ENCODE measurements at regions not wholly inside any gene's neighbourhood (a gene's known extent, or its start where the extent isn't known, plus 50 kb on each side); places are given as distances from the start of the nearest gene placed in this dataset.

GRCh38 chr4:28918871-28919270, 1801.3 kb upstream of the PCDH7 start:
- no peak for ATAC-seq
- intact Hi-C loops (cut with micrococcal nuclease; ENCODE audit: unreplicated experiment), result no loop called here
- POLR2A ChIA-PET, result no interaction called here

DNA sequence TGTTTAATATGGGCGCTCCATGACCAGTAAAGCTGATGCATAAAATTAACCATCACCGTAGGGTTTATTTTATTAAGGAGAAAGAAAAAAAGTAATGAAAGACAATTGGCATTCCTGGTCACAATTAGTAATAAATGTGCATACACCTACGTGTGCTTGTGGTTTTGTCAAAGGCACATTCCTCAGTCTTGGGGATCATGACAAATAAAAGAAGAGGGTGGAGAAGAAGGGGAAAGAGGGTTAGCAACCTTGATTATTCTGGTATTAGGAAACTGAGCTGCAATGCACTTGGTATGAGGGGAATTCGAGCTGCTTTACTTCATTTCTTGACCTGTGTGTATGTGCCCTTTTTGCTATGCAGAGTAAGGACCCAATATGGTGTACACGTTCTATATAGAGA, 1798.3 kb upstream of the PCDH7 start:
- Histone ChIP-seq H3K27ac (ENCODE audit: low read length) (no peak overlapping the region), H3K4me3 (ENCODE audit: low read depth in 2 of 2, low read length in 2 of 2) (no peak overlapping the region), H3K27me3 (ENCODE audit: control insufficient read depth, insufficient read depth, low read length) (no peaks in the 10 kb centered on the region), H3K4me1 (ENCODE audit: control insufficient read depth, insufficient read depth, low read length) (no peaks in the 10 kb centered on the region), H3K9me3 (ENCODE audit: control insufficient read depth, insufficient read depth, low read depth, low read length) (no peaks in the 10 kb centered on the region), H3K36me3 (ENCODE audit: control insufficient read depth, insufficient read depth, low read length) (no peaks in the 10 kb centered on the region)
- in situ Hi-C loops (cut with HindIII; ENCODE audit: low pct_unique_long_range_greater_than_20kb, low sequenced_read_pairs), result no loop called here
- TF ChIP-seq TCF7L2 (IDR thresholded peaks at IDR 0.05; ENCODE audit: low read depth, low read length) (no peak), SIN3A (IDR thresholded peaks at IDR 0.05; ENCODE audit: borderline replicate concordance, insufficient read depth, low read depth, low read length) (no peak), POLR2AphosphoS5 (IDR thresholded peaks at IDR 0.05; ENCODE audit: low read depth, low read length) (no peak), REST (IDR thresholded peaks at IDR 0.05; ENCODE audit: insufficient read depth in 1 of 2, low read depth in 2 of 2, low read length in 1 of 2) (no peak)
- TF ChIP-seq, protein P1, sequence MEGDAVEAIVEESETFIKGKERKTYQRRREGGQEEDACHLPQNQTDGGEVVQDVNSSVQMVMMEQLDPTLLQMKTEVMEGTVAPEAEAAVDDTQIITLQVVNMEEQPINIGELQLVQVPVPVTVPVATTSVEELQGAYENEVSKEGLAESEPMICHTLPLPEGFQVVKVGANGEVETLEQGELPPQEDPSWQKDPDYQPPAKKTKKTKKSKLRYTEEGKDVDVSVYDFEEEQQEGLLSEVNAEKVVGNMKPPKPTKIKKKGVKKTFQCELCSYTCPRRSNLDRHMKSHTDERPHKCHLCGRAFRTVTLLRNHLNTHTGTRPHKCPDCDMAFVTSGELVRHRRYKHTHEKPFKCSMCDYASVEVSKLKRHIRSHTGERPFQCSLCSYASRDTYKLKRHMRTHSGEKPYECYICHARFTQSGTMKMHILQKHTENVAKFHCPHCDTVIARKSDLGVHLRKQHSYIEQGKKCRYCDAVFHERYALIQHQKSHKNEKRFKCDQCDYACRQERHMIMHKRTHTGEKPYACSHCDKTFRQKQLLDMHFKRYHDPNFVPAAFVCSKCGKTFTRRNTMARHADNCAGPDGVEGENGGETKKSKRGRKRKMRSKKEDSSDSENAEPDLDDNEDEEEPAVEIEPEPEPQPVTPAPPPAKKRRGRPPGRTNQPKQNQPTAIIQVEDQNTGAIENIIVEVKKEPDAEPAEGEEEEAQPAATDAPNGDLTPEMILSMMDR (IDR thresholded peaks at IDR 0.05), result no peak
- no TSS peak for BruUV-seq (replicated peaks)
- ATAC-seq (no peak), DNase-seq (ENCODE audit: low read depth, low spot score) (no peak)
- intact Hi-C loops (cut with micrococcal nuclease; ENCODE audit: unreplicated experiment), result no loop called here
- POLR2A ChIA-PET, result no interaction called here
- CTCF ChIA-PET, result interaction anchor here (0.7 kb wide), 1 partner anchor 79 kb away, joined by 3 read pairs; no protein-coding TSS in a partner anchor

More at GRCh38 chr4:28918871-28919270, 1801.3 kb upstream of the PCDH7 start:
- no peak for DNase-seq (ENCODE audit: low read depth, low spot score)
- CTCF ChIA-PET, result no interaction called here
- Histone ChIP-seq H3K27ac (ENCODE audit: low read length) (no peak overlapping the region), H3K4me1 (ENCODE audit: control insufficient read depth, insufficient read depth, low read length) (no peaks in the 10 kb centered on the region), H3K4me3 (ENCODE audit: low read depth in 2 of 2, low read length in 2 of 2) (no peak overlapping the region), H3K9me3 (ENCODE audit: control insufficient read depth, insufficient read depth, low read depth, low read length) (no peaks in the 10 kb centered on the region), H3K36me3 (ENCODE audit: control insufficient read depth, insufficient read depth, low read length) (no peaks in the 10 kb centered on the region), H3K27me3 (ENCODE audit: control insufficient read depth, insufficient read depth, low read length) (no peaks in the 10 kb centered on the region)
- TF ChIP-seq TCF7L2 (IDR thresholded peaks at IDR 0.05; ENCODE audit: low read depth, low read length), result no peak
- TF ChIP-seq POLR2AphosphoS5 (IDR thresholded peaks at IDR 0.05; ENCODE audit: low read depth, low read length), result no peak
- no peak for TF ChIP-seq SIN3A (IDR thresholded peaks at IDR 0.05; ENCODE audit: borderline replicate concordance, insufficient read depth, low read depth, low read length)
- no peak for TF ChIP-seq REST (IDR thresholded peaks at IDR 0.05; ENCODE audit: insufficient read depth in 1 of 2, low read depth in 2 of 2, low read length in 1 of 2)
- TF ChIP-seq, protein P1 (IDR thresholded peaks at IDR 0.05), result no peak
- in situ Hi-C loops (cut with HindIII; ENCODE audit: low pct_unique_long_range_greater_than_20kb, low sequenced_read_pairs), result no loop called here
- BruUV-seq (replicated peaks), result no TSS peak

All from Panc1 (cell line).